ENCODE measurements at regions not wholly inside any gene's neighbourhood (a gene's known extent, or its start where the extent isn't known, plus 50 kb on each side); places are given as distances from the start of the nearest gene placed in this dataset.
"Not testable (repeated sequence)": the region's sequence is repeated elsewhere in the genome, so short reads cannot be mapped to it uniquely, and the experiment has no call there.

- DNase-seq = no peak
These were observed 790.5 kb downstream of the MCTP2 start for GRCh38 chr15:95021816-95022215.

- DNase-seq = no peak
These were observed 793.0 kb downstream of the MCTP2 start for GRCh38 chr15:95024351-95024750.

GRCh38 chr15:95025924-95026728 is 794.8 kb downstream of the MCTP2 start:
- no peak for DNase-seq

GRCh38 chr15:95027981-95028380 is 796.6 kb downstream of the MCTP2 start:
- DNase-seq = no peak

GRCh38 chr15:95032156-95032555 is 800.8 kb downstream of the MCTP2 start:
- no peak for DNase-seq

- DNase-seq = no peak
These were observed 803.7 kb downstream of the MCTP2 start for GRCh38 chr15:95035106-95035505.

GRCh38 chr15:95041297-95041696 is 809.9 kb downstream of the MCTP2 start:
- DNase-seq = no peak

GRCh38 chr15:95043236-95043932 is 812.0 kb downstream of the MCTP2 start:
- DNase-seq = not testable (repeated sequence)

- no peak for DNase-seq
These were observed 812.6 kb downstream of the MCTP2 start for GRCh38 chr15:95043933-95044313.

- DNase-seq = no peak
These were observed 813.5 kb downstream of the MCTP2 start for GRCh38 chr15:95044745-95045417.

GRCh38 chr15:95051861-95052260 is 820.5 kb downstream of the MCTP2 start:
- DNase-seq = no peak

- DNase-seq = no peak
These were observed 828.1 kb downstream of the MCTP2 start for GRCh38 chr15:95059346-95059905.

GRCh38 chr15:95068701-95069521 is 837.5 kb downstream of the MCTP2 start:
- no peak for DNase-seq

GRCh38 chr15:95075792-95076677 is 844.7 kb downstream of the MCTP2 start:
- no peak for DNase-seq

GRCh38 chr15:95076678-95076990 is 845.3 kb downstream of the MCTP2 start:
- no peak for DNase-seq

GRCh38 chr15:95078003-95078402 is 846.6 kb downstream of the MCTP2 start:
- DNase-seq = no peak

- DNase-seq = not testable (repeated sequence)
These were observed 848.9 kb downstream of the MCTP2 start for GRCh38 chr15:95080228-95080627.

GRCh38 chr15:95085056-95085455 is 853.7 kb downstream of the MCTP2 start:
- DNase-seq = no peak

- DNase-seq = no peak
These were observed 855.3 kb downstream of the MCTP2 start for GRCh38 chr15:95086531-95087252.

- DNase-seq = no peak
These were observed 855.9 kb downstream of the MCTP2 start for GRCh38 chr15:95087253-95087609.

- no peak for DNase-seq
These were observed 860.1 kb downstream of the MCTP2 start for GRCh38 chr15:95091444-95091843.
